HepG2 (cell line): ENCODE measurements at regions not wholly inside any gene's neighbourhood (a gene's known extent, or its start where the extent isn't known, plus 50 kb on each side); places are given as distances from the start of the nearest gene placed in this dataset.

Experiments used
- BRCA1 ChIP-seq: sonication (generic); formaldehyde crosslinking; IDR thresholded peaks from 2 replicates; pipeline ENCODE4 v1.4.0; 2020; ENCODE audit warnings: missing genetic modification reagents
- CEBPZ ChIP-seq: IDR thresholded peaks from 2 replicates; pipeline ENCODE4 v1.6.1; 2012; ENCODE audit warnings: low read length, improper control_type of control experiment
- DMTF1 ChIP-seq: sonication (generic); formaldehyde crosslinking; IDR thresholded peaks from 2 replicates; pipeline ENCODE4 v1.4.0; 2020; ENCODE audit warnings: mild to moderate bottlenecking, missing genetic modification reagents
- MAF1 ChIP-seq: sonication (generic); formaldehyde crosslinking; IDR thresholded peaks from 2 replicates; pipeline ENCODE4 v1.5.0; 2020; ENCODE audit warnings: missing genetic modification reagents, borderline replicate concordance
- ZFP82 ChIP-seq: sonication (generic); formaldehyde crosslinking; IDR thresholded peaks from 2 replicates; pipeline ENCODE4 v1.5.1; 2020; ENCODE audit warnings: mild to moderate bottlenecking, missing genetic modification reagents, borderline replicate concordance
- ZNF235 ChIP-seq: sonication (generic); formaldehyde crosslinking; IDR thresholded peaks from 2 replicates; pipeline ENCODE4 v1.8.1; 2023; ENCODE audit warnings: mild to moderate bottlenecking, missing genetic modification reagents, borderline replicate concordance
- ZNF597 ChIP-seq: sonication (generic); formaldehyde crosslinking; IDR thresholded peaks from 2 replicates; pipeline ENCODE4 v1.5.0; 2020; ENCODE audit warnings: missing genetic modification reagents

- no peak for TF ChIP-seq CEBPZ
- TF ChIP-seq ZNF235 (CRISPR knock-in tag), result no peak
- TF ChIP-seq ZNF597 (CRISPR knock-in tag), result no peak
- TF ChIP-seq DMTF1 (CRISPR knock-in tag), result no peak
- TF ChIP-seq BRCA1, result no peak
- no peak for TF ChIP-seq MAF1 (CRISPR knock-in tag)
- no peak for TF ChIP-seq ZFP82 (CRISPR knock-in tag)
These were observed 202.3 kb upstream of the SGCD start (continued) for GRCh38 chr5:156124708-156125107.
